HG03025 (cell line): ENCODE measurements at regions not wholly inside any gene's neighbourhood (a gene's known extent, or its start where the extent isn't known, plus 50 kb on each side); places are given as distances from the start of the nearest gene placed in this dataset.
"Not testable (repeated sequence)": the region's sequence is repeated elsewhere in the genome, so short reads cannot be mapped to it uniquely, and the experiment has no call there.

Experiments
- ATAC-seq: cut with Tn5 transposase; IDR thresholded peaks from one replicate; pipeline ENCODE4 v1.9.1; 2021; ENCODE audit warnings: mild to moderate bottlenecking, moderate library complexity; ENCODE audit not compliant: unreplicated experiment, low FRiP score

GRCh38 chr1:185444676-185445075 is 127.6 kb upstream of the IVNS1ABP start:
- no peak for ATAC-seq

DNA sequence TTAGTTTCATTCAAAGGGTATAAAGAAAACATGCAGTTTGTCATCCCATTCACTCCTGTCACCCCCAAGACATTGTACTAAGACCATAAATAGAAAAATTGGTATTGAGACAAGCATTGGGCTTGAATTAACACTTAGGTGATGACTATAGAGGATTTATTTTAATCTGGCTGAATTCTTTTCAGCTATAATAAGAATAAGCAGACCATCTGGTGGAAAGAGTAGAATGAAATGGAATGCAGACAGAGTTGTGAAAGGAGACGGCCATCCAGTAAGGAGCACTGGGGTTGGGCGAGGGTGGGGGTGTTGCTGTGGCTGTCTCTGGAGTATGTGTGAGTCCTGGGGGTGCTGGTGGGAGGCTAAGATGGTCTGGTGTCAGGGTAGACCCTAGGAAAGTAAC is 125.0 kb upstream of the IVNS1ABP start:
- no peak for ATAC-seq

- no peak for ATAC-seq
These were observed 124.6 kb upstream of the IVNS1ABP start for GRCh38 chr1:185441605-185442004.

DNA sequence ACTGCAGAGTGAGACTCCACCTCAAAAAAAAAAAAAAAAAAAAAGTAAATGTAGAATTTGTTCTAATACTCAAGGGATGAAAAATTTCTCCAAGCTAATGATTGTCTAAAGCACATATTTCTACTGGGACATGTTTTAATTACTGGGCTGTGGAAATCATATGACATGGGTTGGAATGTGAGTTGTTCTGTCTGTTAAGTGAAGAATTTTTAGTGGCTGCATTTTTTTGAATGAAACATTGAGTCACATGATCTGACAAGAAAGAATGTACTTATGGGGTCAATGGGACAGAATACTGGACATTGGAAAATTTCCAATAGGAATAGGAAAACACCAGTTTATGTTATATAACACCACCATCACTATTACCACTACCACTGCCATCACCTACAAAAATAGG is 123.8 kb upstream of the IVNS1ABP start:
- no peak for ATAC-seq

GRCh38 chr1:185439727-185440415 is 122.8 kb upstream of the IVNS1ABP start:
- ATAC-seq: peak; percentile 92

DNA sequence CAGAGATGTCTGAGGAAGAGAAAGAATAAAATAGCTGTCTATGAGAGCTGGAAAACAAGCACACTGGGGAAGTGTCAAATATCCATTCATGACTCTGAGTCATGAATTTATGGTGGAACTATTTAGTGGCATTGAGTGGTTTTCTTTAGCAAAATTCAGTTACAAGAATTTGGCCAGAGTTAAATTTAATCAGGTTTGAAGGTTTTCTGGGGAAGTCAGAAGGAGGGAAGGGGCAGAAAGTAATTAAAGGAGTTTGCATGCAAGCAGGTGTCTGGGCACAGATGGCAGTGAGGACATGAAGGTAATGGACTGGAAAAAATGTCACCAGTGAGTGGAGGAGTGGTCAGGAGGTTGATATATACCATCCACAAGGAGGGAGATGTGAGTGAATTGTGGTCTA is 121.9 kb upstream of the IVNS1ABP start:
- no peak for ATAC-seq

GRCh38 chr1:185435696-185436379 is 118.8 kb upstream of the IVNS1ABP start:
- ATAC-seq: no peak

- no peak for ATAC-seq
These were observed 117.7 kb upstream of the IVNS1ABP start for GRCh38 chr1:185434721-185435120.

- ATAC-seq: no peak
These were observed 116.6 kb upstream of the IVNS1ABP start for GRCh38 chr1:185433667-185434066.

DNA sequence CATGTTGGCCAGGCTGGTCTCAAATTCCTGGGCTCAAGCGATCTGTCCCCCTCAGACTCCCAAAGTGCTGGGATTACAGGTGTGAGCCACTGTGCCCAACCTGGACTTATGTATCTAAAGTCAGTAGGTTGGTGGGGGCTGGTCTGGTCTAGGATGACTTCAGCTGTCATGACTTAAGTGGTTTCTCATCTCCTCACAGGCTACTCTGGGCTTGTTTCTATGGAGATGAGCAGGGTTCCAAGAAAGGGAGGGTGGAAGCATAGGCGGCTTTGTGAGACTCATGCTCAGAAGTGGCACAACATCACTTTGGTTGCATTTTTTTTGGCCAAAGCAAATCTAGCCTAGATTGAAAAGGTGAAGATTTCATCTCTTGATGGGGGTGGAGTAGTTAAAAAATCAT is 115.9 kb upstream of the IVNS1ABP start:
- no peak for ATAC-seq

- no peak for ATAC-seq
These were observed 114.6 kb upstream of the IVNS1ABP start for GRCh38 chr1:185431612-185432011.

DNA sequence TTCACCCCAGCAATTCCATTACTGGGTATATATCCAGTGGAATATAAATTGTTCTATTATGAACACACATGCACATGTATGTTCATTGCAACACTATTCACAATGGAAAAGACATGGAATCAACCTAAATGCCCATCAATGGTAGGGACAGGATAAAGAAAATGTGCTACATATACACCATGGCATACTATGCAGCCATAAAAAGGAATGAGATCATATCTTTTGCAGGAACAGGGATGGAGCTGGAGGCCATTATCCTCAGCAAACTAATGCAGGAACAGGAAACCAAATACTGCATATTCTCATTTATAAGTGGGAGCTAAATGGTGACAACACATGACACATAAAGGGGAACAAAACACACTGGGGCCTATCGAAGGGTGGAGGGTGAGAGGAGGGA is 112.6 kb upstream of the IVNS1ABP start:
- not testable (repeated sequence) for ATAC-seq

- ATAC-seq: no peak
These were observed 110.7 kb upstream of the IVNS1ABP start for GRCh38 chr1:185427776-185428175.

- no peak for ATAC-seq
These were observed 110.2 kb upstream of the IVNS1ABP start for GRCh38 chr1:185427264-185427663.

GRCh38 chr1:185426848-185427247 is 109.8 kb upstream of the IVNS1ABP start:
- no peak for ATAC-seq

DNA sequence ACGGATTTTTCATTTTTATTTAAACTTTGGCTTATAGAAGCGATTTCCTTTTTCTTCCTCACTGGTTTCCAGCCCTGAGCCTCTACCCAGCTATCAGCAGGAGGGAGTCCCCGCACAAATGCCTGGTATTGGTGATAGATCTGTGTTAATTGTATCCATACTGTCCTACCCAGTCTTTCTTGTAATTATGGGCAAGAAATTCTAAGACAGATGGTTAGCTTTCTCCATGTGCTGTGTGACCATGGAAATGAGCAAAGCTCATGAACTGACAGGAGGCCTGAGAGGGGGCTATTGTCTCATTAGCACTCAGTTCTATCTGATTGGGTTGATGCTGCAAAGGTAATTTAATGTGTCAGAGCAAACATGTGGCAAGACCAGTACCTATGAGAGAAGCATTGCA is 108.1 kb upstream of the IVNS1ABP start:
- ATAC-seq: no peak

- no peak for ATAC-seq
These were observed 104.6 kb upstream of the IVNS1ABP start for GRCh38 chr1:185421485-185422107.

GRCh38 chr1:185420588-185421081 is 103.6 kb upstream of the IVNS1ABP start:
- no peak for ATAC-seq

- no peak for ATAC-seq
These were observed 102.7 kb upstream of the IVNS1ABP start for GRCh38 chr1:185419718-185420117.

- ATAC-seq: no peak
These were observed 101.4 kb upstream of the IVNS1ABP start for GRCh38 chr1:185418472-185418871.

- ATAC-seq: no peak
These were observed 95.5 kb upstream of the IVNS1ABP start for GRCh38 chr1:185412385-185413087.
